ENCODE measurements at regions not wholly inside any gene's neighbourhood (a gene's known extent, or its start where the extent isn't known, plus 50 kb on each side); places are given as distances from the start of the nearest gene placed in this dataset.

- Histone ChIP-seq H3K4me1 (ENCODE audit: low read depth) (no peaks in the 10 kb centered on the region), H3K4me3 (no peak overlapping the region), H3K9me3 (no peaks in the 10 kb centered on the region), H3K36me3 (ENCODE audit: low read depth) (no peaks in the 10 kb centered on the region)
- ATAC-seq (no peak), DNase-seq (no peak)
- intact Hi-C loops (cut with DNase I, micrococcal nuclease): no loop called here
- TF ChIP-seq CTCF (IDR thresholded peaks at IDR 0.05): no peak
Measured at GRCh38 chr5:88426441-88426840, 157.8 kb upstream of the TMEM161B start.

GRCh38 chr5:88425124-88425523 is 156.5 kb upstream of the TMEM161B start:
- Histone ChIP-seq H3K9me3 (no peaks in the 10 kb centered on the region), H3K4me1 (ENCODE audit: low read depth) (no peaks in the 10 kb centered on the region), H3K36me3 (ENCODE audit: low read depth) (no peaks in the 10 kb centered on the region), H3K4me3 (no peak overlapping the region)
- ATAC-seq (no peak), DNase-seq (no peak)
- intact Hi-C loops (cut with DNase I, micrococcal nuclease): no loop called here
- no peak for TF ChIP-seq CTCF (IDR thresholded peaks at IDR 0.05)

GRCh38 chr5:88419931-88420330 is 151.3 kb upstream of the TMEM161B start:
- DNase-seq: no peak
- intact Hi-C loops (cut with DNase I, micrococcal nuclease): no loop called here
- TF ChIP-seq CTCF (IDR thresholded peaks at IDR 0.05): no peak

GRCh38 chr5:88407341-88407740 is 138.7 kb upstream of the TMEM161B start:
- Histone ChIP-seq H3K4me3 (no peak overlapping the region), H3K36me3 (ENCODE audit: low read depth) (no peaks in the 10 kb centered on the region), H3K4me1 (ENCODE audit: low read depth) (no peaks in the 10 kb centered on the region), H3K9me3 (no peaks in the 10 kb centered on the region)
- DNase-seq (no peak), ATAC-seq (no peak)
- intact Hi-C loops (cut with DNase I, micrococcal nuclease): no loop called here
- no peak for TF ChIP-seq CTCF (IDR thresholded peaks at IDR 0.05)

More at GRCh38 chr5:88419931-88420330, 151.3 kb upstream of the TMEM161B start:
- Histone ChIP-seq H3K4me1 (ENCODE audit: low read depth) (no peaks in the 10 kb centered on the region), H3K9me3 (no peaks in the 10 kb centered on the region), H3K4me3 (no peak overlapping the region), H3K36me3 (ENCODE audit: low read depth) (no peaks in the 10 kb centered on the region)
- no peak for ATAC-seq

GRCh38 chr5:88405783-88406182 is 137.1 kb upstream of the TMEM161B start:
- Histone ChIP-seq H3K4me1 (ENCODE audit: low read depth) (no peaks in the 10 kb centered on the region), H3K36me3 (ENCODE audit: low read depth) (no peaks in the 10 kb centered on the region), H3K4me3 (no peak overlapping the region), H3K9me3 (no peaks in the 10 kb centered on the region)
- no peak for ATAC-seq
- DNase-seq: no peak
- intact Hi-C loops (cut with DNase I, micrococcal nuclease): no loop called here
- TF ChIP-seq CTCF (IDR thresholded peaks at IDR 0.05): no peak

- no peaks in the 10 kb centered on the region for H3K36me3 ChIP-seq (ENCODE audit: low read depth)
- intact Hi-C loops (cut with DNase I, micrococcal nuclease): no loop called here
- DNase-seq (no peak), ATAC-seq (no peak)
- no peaks in the 10 kb centered on the region for H3K9me3 ChIP-seq
- no peak for TF ChIP-seq CTCF (IDR thresholded peaks at IDR 0.05)
- H3K4me1 ChIP-seq (ENCODE audit: low read depth): no peaks in the 10 kb centered on the region
- no peak overlapping the region for H3K4me3 ChIP-seq
Measured at GRCh38 chr5:88404405-88404804, 135.8 kb upstream of the TMEM161B start.
